ENCODE measurements at regions not wholly inside any gene's neighbourhood (a gene's known extent, or its start where the extent isn't known, plus 50 kb on each side); places are given as distances from the start of the nearest gene placed in this dataset.

GRCh38 chr2:147649286-147649685 is 195.5 kb upstream of the ACVR2A start:
- no peak for DNase-seq (ENCODE audit: low read depth, low spot score)

- DNase-seq (ENCODE audit: low read depth, low spot score): no peak
Observed at GRCh38 chr2:147648471-147648870, 196.4 kb upstream of the ACVR2A start.

- DNase-seq (ENCODE audit: low read depth, low spot score): no peak
Observed at GRCh38 chr2:147647816-147648215, 197.0 kb upstream of the ACVR2A start.

GRCh38 chr2:147646818-147647468 is 197.9 kb upstream of the ACVR2A start:
- DNase-seq (ENCODE audit: low read depth, low spot score): no peak

GRCh38 chr2:147644491-147644890 is 200.3 kb upstream of the ACVR2A start:
- no peak for DNase-seq (ENCODE audit: low read depth, low spot score)

GRCh38 chr2:147642765-147643164 is 202.1 kb upstream of the ACVR2A start:
- no peak for DNase-seq (ENCODE audit: low read depth, low spot score)

GRCh38 chr2:147641651-147642050 is 203.2 kb upstream of the ACVR2A start:
- no peak for DNase-seq (ENCODE audit: low read depth, low spot score)

- no peak for DNase-seq (ENCODE audit: low read depth, low spot score)
Observed at GRCh38 chr2:147639891-147640290, 204.9 kb upstream of the ACVR2A start.

GRCh38 chr2:147639386-147639785 is 205.4 kb upstream of the ACVR2A start:
- no peak for DNase-seq (ENCODE audit: low read depth, low spot score)

GRCh38 chr2:147636886-147637285 is 207.9 kb upstream of the ACVR2A start:
- no peak for DNase-seq (ENCODE audit: low read depth, low spot score)

GRCh38 chr2:147636238-147636882 is 208.5 kb upstream of the ACVR2A start:
- no peak for DNase-seq (ENCODE audit: low read depth, low spot score)

GRCh38 chr2:147634826-147635225 is 210.0 kb upstream of the ACVR2A start:
- no peak for DNase-seq (ENCODE audit: low read depth, low spot score)

- no peak for DNase-seq (ENCODE audit: low read depth, low spot score)
Observed at GRCh38 chr2:147632198-147632597, 212.6 kb upstream of the ACVR2A start.

- DNase-seq (ENCODE audit: low read depth, low spot score): no peak
Observed at GRCh38 chr2:147631294-147631693, 213.5 kb upstream of the ACVR2A start.

- DNase-seq (ENCODE audit: low read depth, low spot score): no peak
Observed at GRCh38 chr2:147630585-147630984, 214.2 kb upstream of the ACVR2A start.

GRCh38 chr2:147628971-147629421 is 215.8 kb upstream of the ACVR2A start:
- no peak for DNase-seq (ENCODE audit: low read depth, low spot score)

- no peak for DNase-seq (ENCODE audit: low read depth, low spot score)
Observed at GRCh38 chr2:147623328-147623727, 221.5 kb upstream of the ACVR2A start.

- DNase-seq (ENCODE audit: low read depth, low spot score): no peak
Observed at GRCh38 chr2:147621656-147622197, 223.1 kb upstream of the ACVR2A start.

- no peak for DNase-seq (ENCODE audit: low read depth, low spot score)
Observed at GRCh38 chr2:147619808-147620207, 225.0 kb upstream of the ACVR2A start.

- no peak for DNase-seq (ENCODE audit: low read depth, low spot score)
Observed at GRCh38 chr2:147615726-147616125, 229.1 kb upstream of the ACVR2A start.

- DNase-seq (ENCODE audit: low read depth, low spot score): no peak
Observed at GRCh38 chr2:147614979-147615470, 229.8 kb upstream of the ACVR2A start.

GRCh38 chr2:147614471-147614870 is 230.4 kb upstream of the ACVR2A start:
- DNase-seq (ENCODE audit: low read depth, low spot score): no peak

GRCh38 chr2:147610496-147611040 is 234.3 kb upstream of the ACVR2A start:
- DNase-seq (ENCODE audit: low read depth, low spot score): no peak
